Parathyroid adenoma (tissue), 2 donors: ENCODE measurements at regions not wholly inside any gene's neighbourhood (a gene's known extent, or its start where the extent isn't known, plus 50 kb on each side); places are given as distances from the start of the nearest gene placed in this dataset.

Source experiments
- H2AFZ ChIP-seq: fragments of 300-600 bp; sonication (generic); one replicate; pipeline ENCODE4 v1.7.0; 2017; ENCODE audit warnings: antibody characterized with exemption, mild to moderate bottlenecking
- H3K27ac ChIP-seq: fragments of 300-600 bp; sonication (generic); one replicate; pipeline ENCODE4 v1.7.0; 2017
- H3K27me3 ChIP-seq: fragments of 300-600 bp; sonication (generic); one replicate; pipeline ENCODE4 v1.7.0; 2017; ENCODE audit warnings: low read length; ENCODE audit not compliant: control insufficient read depth, insufficient read depth
- H3K36me3 ChIP-seq: fragments of 300-600 bp; sonication (generic); one replicate; pipeline ENCODE4 v1.7.0; 2017; ENCODE audit warnings: low read length; ENCODE audit not compliant: control insufficient read depth, insufficient read depth
- H3K4me1 ChIP-seq: fragments of 300-600 bp; sonication (generic); one replicate; pipeline ENCODE4 v1.7.0; 2017; ENCODE audit warnings: control low read depth
- H3K4me2 ChIP-seq: fragments of 300-600 bp; sonication (generic); one replicate; pipeline ENCODE4 v1.7.0; 2017; ENCODE audit warnings: low read length
- H3K4me3 ChIP-seq: fragments of 300-600 bp; sonication (generic); one replicate; pipeline ENCODE4 v1.7.0; 2017; ENCODE audit warnings: low read depth, low read length
- H3K79me2 ChIP-seq: fragments of 300-600 bp; sonication (generic); one replicate; pipeline ENCODE4 v1.7.0; 2017; ENCODE audit warnings: control low read depth
- H3K9ac ChIP-seq: fragments of 300-600 bp; sonication (generic); one replicate; pipeline ENCODE4 v1.7.0; 2017; ENCODE audit warnings: mild to moderate bottlenecking
- H3K9me3 ChIP-seq: fragments of 300-600 bp; sonication (generic); one replicate; pipeline ENCODE4 v1.7.0; 2017; ENCODE audit warnings: low read length; ENCODE audit not compliant: control insufficient read depth
- TF ChIP-seq, protein P1 (sequence below): fragments of 300-600 bp; sonication (generic); IDR thresholded peaks from one replicate; pipeline ENCODE4 v1.7.0; 2017; ENCODE audit warnings: antibody characterized with exemption, mild to moderate bottlenecking
- donor health status: primary hyperparathyroidism.

DNA sequence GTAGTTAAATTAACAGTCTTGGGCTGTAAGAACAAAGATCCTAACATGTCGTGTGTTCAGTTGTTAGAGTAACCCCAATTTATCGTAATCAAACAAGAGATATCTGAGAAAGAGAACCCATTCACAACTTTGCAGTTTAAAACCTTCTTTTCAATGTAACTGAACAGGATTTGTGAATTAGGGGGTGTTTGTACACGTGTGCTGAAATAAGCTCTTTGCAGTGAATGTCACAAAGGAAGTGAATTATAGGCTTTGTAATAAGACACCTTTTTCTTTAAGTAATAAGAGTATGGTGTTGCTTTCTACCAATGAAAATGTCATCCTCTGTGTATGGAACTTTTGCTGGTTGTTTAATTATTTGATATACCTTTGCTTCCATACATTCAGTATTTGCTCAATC, 114.0 kb downstream of the ALX1 start:
- Histone ChIP-seq H2AFZ (no peak overlapping the region), H3K27ac (no peak overlapping the region), H3K4me2 (no peak overlapping the region), H3K27me3 (no peaks in the 10 kb centered on the region), H3K4me1 (no peaks in the 10 kb centered on the region), H3K79me2 (no peaks in the 10 kb centered on the region), H3K9ac (no peak overlapping the region), H3K36me3 (no peaks in the 10 kb centered on the region), H3K9me3 (no peaks in the 10 kb centered on the region), H3K4me3 (no peak overlapping the region)
- TF ChIP-seq, protein P1, sequence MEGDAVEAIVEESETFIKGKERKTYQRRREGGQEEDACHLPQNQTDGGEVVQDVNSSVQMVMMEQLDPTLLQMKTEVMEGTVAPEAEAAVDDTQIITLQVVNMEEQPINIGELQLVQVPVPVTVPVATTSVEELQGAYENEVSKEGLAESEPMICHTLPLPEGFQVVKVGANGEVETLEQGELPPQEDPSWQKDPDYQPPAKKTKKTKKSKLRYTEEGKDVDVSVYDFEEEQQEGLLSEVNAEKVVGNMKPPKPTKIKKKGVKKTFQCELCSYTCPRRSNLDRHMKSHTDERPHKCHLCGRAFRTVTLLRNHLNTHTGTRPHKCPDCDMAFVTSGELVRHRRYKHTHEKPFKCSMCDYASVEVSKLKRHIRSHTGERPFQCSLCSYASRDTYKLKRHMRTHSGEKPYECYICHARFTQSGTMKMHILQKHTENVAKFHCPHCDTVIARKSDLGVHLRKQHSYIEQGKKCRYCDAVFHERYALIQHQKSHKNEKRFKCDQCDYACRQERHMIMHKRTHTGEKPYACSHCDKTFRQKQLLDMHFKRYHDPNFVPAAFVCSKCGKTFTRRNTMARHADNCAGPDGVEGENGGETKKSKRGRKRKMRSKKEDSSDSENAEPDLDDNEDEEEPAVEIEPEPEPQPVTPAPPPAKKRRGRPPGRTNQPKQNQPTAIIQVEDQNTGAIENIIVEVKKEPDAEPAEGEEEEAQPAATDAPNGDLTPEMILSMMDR: no peak

DNA sequence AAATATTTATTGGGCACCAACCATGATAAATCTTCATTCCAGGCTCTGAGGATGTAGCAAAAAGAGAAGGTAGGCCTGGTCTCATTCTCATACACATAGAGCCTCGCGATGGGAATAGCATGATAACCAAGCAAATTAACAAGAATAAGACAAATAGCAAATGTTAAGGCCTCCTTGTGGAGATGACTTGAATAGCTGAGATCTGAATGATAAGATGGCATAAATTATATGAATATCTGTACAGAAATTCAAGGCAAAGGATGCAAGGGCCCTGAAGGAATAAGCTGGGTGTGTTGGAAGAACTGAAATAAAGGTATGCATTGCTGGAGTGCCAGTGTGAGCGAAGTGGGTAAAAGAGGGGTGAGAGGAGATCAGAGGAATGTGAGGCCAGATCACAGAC, 114.8 kb downstream of the ALX1 start:
- Histone ChIP-seq H3K4me1 (no peaks in the 10 kb centered on the region), H3K36me3 (no peaks in the 10 kb centered on the region), H3K79me2 (no peaks in the 10 kb centered on the region), H3K9me3 (no peaks in the 10 kb centered on the region), H3K4me3 (no peak overlapping the region), H3K4me2 (no peak overlapping the region), H2AFZ (no peak overlapping the region), H3K27me3 (no peaks in the 10 kb centered on the region), H3K9ac (no peak overlapping the region), H3K27ac (no peak overlapping the region)
- TF ChIP-seq, protein P1: no peak

DNA sequence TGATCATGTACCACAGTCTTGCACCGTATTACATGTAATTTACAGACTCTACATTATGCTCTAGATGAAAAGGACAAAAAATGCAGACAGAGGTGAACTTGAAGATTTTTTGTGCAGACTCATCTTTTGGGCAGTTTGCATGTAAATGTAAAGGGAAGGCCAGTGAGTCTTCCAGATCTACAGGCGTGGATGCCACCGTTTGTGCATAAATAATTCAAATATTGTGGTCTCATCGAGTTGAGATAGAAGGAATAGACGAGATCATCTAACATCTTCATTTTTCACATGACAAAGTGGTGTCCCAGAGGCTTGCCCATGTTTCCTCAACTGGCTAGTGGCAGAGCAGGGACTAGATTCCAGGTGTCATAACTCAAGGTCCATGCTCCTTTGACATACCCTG, 125.2 kb downstream of the ALX1 start:
- no peaks in the 10 kb centered on the region for H3K79me2 ChIP-seq
- H3K4me2 ChIP-seq: no peak overlapping the region
- no peak overlapping the region for H2AFZ ChIP-seq
- H3K4me1 ChIP-seq: no peaks in the 10 kb centered on the region
- TF ChIP-seq, protein P1: no peak
- H3K27ac ChIP-seq: no peak overlapping the region
- H3K27me3 ChIP-seq: no peaks in the 10 kb centered on the region
- H3K9ac ChIP-seq: no peak overlapping the region
- no peaks in the 10 kb centered on the region for H3K9me3 ChIP-seq
- H3K36me3 ChIP-seq: no peaks in the 10 kb centered on the region
- H3K4me3 ChIP-seq: no peak overlapping the region

DNA sequence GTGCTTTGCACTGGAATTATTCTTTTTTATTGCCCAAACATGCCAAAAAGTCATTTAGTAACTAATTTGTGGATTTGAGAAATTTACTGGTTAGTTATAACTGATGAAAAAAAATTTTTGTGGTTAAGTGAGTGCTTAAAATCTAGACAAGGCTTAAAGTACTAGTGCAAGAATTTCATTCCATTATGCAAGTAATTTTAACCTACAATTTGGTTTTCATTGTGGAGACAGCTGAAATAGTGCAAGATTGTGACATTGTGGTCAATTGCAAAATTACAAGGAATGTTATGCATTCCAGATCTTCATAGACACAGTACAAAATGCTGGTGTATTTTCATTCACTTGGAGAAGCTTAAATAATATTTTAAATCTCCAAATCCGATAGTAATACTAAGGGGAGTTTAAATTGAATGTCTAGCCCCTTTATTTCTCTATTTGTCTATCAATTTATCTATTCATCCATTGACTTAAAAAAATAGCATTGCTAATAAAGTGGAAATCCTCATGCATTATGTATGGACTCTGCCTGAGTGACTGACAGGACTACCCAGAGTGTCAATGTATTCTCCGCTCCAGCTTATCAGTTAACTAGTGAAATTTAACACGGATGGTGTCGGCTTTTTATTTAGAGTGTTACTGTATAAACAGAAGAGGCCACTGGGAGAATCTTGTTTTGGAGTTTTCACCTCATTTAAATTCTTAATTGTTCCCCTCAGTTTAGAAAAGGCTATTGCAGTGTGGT, 125.9 kb downstream of the ALX1 start:
- H3K9me3 ChIP-seq: no peaks in the 10 kb centered on the region
- H2AFZ ChIP-seq: no peak overlapping the region
- H3K9ac ChIP-seq: no peak overlapping the region
- no peak overlapping the region for H3K4me3 ChIP-seq
- no peaks in the 10 kb centered on the region for H3K79me2 ChIP-seq
- H3K4me1 ChIP-seq: no peaks in the 10 kb centered on the region
- no peak overlapping the region for H3K27ac ChIP-seq
- TF ChIP-seq, protein P1: no peak
- no peaks in the 10 kb centered on the region for H3K36me3 ChIP-seq
- no peak overlapping the region for H3K4me2 ChIP-seq
- no peaks in the 10 kb centered on the region for H3K27me3 ChIP-seq

DNA sequence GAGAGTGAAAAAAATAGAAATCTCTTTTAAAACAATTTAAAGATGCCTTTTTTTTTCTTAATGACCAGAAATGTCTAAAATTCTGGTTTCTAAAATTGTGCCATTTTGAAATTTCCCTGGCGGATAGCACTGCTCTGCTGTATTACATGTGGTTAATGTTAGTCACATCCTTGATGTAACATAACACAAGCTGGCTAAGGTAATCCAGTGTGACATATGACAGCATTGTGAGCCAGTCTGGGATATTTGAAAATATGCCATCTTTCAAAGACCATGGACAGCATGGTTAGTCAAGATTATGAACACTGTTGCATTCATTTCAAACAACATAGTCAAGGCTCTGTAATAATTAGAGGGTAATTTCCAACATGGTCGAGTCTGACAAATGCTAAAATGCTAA, 133.2 kb downstream of the ALX1 start:
- no peak overlapping the region for H3K9ac ChIP-seq
- H3K4me3 ChIP-seq: no peak overlapping the region
- no peaks in the 10 kb centered on the region for H3K9me3 ChIP-seq
- H3K36me3 ChIP-seq: no peaks in the 10 kb centered on the region
- no peak overlapping the region for H3K4me2 ChIP-seq
- H3K79me2 ChIP-seq: no peaks in the 10 kb centered on the region
- no peaks in the 10 kb centered on the region for H3K27me3 ChIP-seq
- no peak overlapping the region for H2AFZ ChIP-seq
- no peaks in the 10 kb centered on the region for H3K4me1 ChIP-seq
- no peak overlapping the region for H3K27ac ChIP-seq
- TF ChIP-seq, protein P1: no peak
